Progenitor cell of endocrine pancreas (in vitro differentiated cells): ENCODE measurements at regions not wholly inside any gene's neighbourhood (a gene's known extent, or its start where the extent isn't known, plus 50 kb on each side); places are given as distances from the start of the nearest gene placed in this dataset.

Source experiments
- DNase-seq: peaks from one replicate; pipeline ENCODE4 v3.0.0; 2021; ENCODE audit warnings: low spot score; ENCODE audit not compliant: unreplicated experiment
- H3K27ac Mint-ChIP-seq: 2 replicates; pipeline ENCODE4 v1.8.0; 2021; ENCODE audit warnings: mild to moderate bottlenecking, moderate library complexity, mixed read lengths
- H3K27me3 Mint-ChIP-seq: 2 replicates; pipeline ENCODE4 v1.8.0; 2021; ENCODE audit warnings: mixed read lengths
- H3K36me3 Mint-ChIP-seq: 2 replicates; pipeline ENCODE4 v1.8.0; 2022; ENCODE audit warnings: mixed read lengths; ENCODE audit not compliant: insufficient read depth
- H3K4me1 Mint-ChIP-seq: 2 replicates; pipeline ENCODE4 v1.8.0; 2021; ENCODE audit warnings: low read depth, mixed read lengths
- H3K4me3 Mint-ChIP-seq: 2 replicates; pipeline ENCODE4 v1.8.0; 2021; ENCODE audit warnings: low read depth, mild to moderate bottlenecking, moderate library complexity, mixed read lengths
- H3K9me3 Mint-ChIP-seq: 2 replicates; pipeline ENCODE4 v1.8.0; 2021; ENCODE audit warnings: low read depth, mixed read lengths
- TF ChIP-seq, protein P1 (sequence below): fragments of 200-600 bp; sonication (generic); IDR thresholded peaks from one replicate; pipeline ENCODE4 v1.5.0; 2021; ENCODE audit warnings: antibody characterized with exemption, mild to moderate bottlenecking; ENCODE audit not compliant: unreplicated experiment

DNA sequence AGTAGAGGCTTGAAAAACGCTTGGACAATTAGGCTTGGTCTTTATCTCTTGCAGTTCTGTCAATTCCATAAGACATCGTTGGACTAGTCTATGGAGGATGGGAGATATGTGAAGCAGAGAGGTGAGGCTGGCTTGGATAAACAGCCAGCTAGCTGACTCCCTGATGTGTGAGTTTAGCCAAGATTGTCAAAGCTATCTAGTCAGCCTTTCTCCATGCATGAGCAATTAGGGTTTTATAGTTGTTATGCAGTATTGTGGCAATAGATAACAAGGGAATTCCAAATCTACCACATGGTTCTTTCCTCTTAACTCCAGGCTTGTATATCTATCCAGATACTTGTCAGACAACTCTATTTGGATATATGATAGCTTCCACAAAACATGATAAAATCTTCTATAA is 153.6 kb upstream of the NRXN3 start:
- no peak overlapping the region for H3K27ac Mint-ChIP-seq
- H3K9me3 Mint-ChIP-seq: peaks cover 8% of the 10 kb centered on the region
- TF ChIP-seq, protein P1, sequence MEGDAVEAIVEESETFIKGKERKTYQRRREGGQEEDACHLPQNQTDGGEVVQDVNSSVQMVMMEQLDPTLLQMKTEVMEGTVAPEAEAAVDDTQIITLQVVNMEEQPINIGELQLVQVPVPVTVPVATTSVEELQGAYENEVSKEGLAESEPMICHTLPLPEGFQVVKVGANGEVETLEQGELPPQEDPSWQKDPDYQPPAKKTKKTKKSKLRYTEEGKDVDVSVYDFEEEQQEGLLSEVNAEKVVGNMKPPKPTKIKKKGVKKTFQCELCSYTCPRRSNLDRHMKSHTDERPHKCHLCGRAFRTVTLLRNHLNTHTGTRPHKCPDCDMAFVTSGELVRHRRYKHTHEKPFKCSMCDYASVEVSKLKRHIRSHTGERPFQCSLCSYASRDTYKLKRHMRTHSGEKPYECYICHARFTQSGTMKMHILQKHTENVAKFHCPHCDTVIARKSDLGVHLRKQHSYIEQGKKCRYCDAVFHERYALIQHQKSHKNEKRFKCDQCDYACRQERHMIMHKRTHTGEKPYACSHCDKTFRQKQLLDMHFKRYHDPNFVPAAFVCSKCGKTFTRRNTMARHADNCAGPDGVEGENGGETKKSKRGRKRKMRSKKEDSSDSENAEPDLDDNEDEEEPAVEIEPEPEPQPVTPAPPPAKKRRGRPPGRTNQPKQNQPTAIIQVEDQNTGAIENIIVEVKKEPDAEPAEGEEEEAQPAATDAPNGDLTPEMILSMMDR: no peak
- no peak overlapping the region for H3K4me3 Mint-ChIP-seq
- no peaks in the 10 kb centered on the region for H3K36me3 Mint-ChIP-seq
- peaks cover 13% of the 10 kb centered on the region for H3K27me3 Mint-ChIP-seq
- DNase-seq: no peak
- H3K4me1 Mint-ChIP-seq: no peaks in the 10 kb centered on the region

DNA sequence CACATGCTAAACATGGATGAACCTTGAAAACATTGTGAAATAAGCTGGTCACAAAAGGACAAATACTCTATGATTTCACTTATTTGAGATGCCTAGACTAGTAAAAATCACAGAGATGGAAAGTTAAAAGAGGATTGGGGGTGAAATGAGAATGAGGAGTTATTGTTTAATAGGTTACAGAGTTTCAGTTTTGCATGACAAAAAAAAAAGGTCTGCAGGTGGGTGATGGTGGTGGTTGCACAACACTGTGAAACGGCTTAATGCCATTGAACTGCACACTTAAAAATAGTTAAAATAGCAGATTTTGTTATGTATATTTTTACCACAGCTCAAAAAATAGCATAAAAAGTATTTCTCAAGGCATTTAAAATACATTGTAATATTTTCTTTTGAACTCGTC is 151.9 kb upstream of the NRXN3 start:
- Mint-ChIP-seq H3K4me3 (no peak overlapping the region), H3K27ac (no peak overlapping the region), H3K27me3 (peaks cover 9% of the 10 kb centered on the region), H3K36me3 (no peaks in the 10 kb centered on the region), H3K4me1 (no peaks in the 10 kb centered on the region), H3K9me3 (peaks cover 3% of the 10 kb centered on the region)
- TF ChIP-seq, protein P1: no peak
- no peak for DNase-seq

DNA sequence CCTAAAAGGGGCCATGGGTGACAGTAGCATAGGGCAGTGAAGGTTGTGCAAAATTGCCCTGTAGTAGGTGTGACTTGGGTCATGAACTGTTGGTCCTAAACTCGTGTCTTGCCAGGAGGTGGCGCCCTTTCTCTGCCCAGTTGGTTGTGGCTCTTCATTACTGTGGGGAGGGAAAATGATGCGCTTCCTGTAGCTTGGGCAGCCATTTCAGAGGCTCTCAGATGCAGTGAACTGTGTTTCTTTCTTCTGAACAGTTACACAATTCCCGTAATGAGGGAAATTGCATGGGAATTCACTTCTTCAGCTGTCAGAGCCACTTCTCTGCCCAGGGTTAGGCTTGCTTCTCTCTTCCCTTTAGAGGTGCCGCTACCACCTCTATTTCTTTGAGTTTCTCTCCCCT is 148.1 kb upstream of the NRXN3 start:
- Mint-ChIP-seq H3K27me3 (peaks cover 11% of the 10 kb centered on the region), H3K4me3 (no peak overlapping the region), H3K4me1 (no peaks in the 10 kb centered on the region), H3K36me3 (no peaks in the 10 kb centered on the region), H3K9me3 (no peaks in the 10 kb centered on the region), H3K27ac (no peak overlapping the region)
- TF ChIP-seq, protein P1: peak; percentile 73
- peak; percentile 56 for DNase-seq

DNA sequence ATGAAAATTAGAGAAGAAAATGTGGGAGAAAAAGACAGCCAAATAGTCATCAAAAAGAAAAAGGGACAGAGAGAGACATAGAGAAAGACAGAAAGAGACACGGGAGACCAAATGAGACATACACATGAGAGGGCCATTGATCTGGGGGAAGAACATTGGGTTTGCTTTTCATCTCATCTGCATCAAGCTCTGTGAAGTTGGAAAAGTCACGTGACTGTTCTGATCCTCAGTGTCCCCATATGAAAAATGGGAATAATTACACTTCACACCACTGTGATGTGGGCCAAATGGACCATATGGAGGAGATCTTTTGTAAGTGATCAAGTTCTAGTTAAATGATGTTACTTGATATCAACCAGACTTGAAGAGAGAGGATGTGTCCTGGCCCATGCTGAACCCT is 147.1 kb upstream of the NRXN3 start:
- TF ChIP-seq, protein P1: no peak
- H3K27ac Mint-ChIP-seq: no peak overlapping the region
- no peak for DNase-seq

DNA sequence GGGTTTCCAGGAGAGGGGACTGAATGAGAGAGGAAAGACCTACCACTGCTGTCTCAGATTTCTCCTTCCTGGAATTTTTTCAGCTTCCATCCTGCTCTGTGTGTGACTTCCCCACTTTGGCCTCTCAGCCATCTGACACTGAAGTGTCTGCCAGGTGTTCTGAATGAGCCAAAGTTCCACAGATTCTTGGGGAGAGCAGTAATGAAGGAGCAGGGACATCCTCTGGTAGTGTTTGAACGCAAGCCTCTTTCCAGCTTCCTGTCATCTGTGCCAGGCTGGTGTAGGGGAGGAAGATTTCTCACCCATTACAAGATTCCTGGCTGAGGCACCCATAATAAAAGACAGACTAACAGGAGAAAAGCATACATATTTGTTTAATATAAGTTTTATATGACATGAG is 141.7 kb upstream of the NRXN3 start:
- H3K4me1 Mint-ChIP-seq: no peaks in the 10 kb centered on the region
- TF ChIP-seq, protein P1: no peak
- H3K27ac Mint-ChIP-seq: no peak overlapping the region
- H3K9me3 Mint-ChIP-seq: no peaks in the 10 kb centered on the region
- peaks cover 31% of the 10 kb centered on the region for H3K27me3 Mint-ChIP-seq
- no peak overlapping the region for H3K4me3 Mint-ChIP-seq
- no peaks in the 10 kb centered on the region for H3K36me3 Mint-ChIP-seq
- DNase-seq: no peak

More for the DNA sequence above, 147.1 kb upstream of the NRXN3 start:
- Mint-ChIP-seq H3K4me1 (no peaks in the 10 kb centered on the region), H3K9me3 (no peaks in the 10 kb centered on the region), H3K27me3 (peaks cover 11% of the 10 kb centered on the region), H3K36me3 (no peaks in the 10 kb centered on the region), H3K4me3 (no peak overlapping the region)
